OCI-M2 (cell line): ENCODE measurements at regions not wholly inside any gene's neighbourhood (a gene's known extent, or its start where the extent isn't known, plus 50 kb on each side); places are given as distances from the start of the nearest gene placed in this dataset.

Experiments used
- DNase-seq: peaks from one replicate; lab custom pipeline; 2025; ENCODE audit not compliant: unreplicated experiment; lab: John Stamatoyannopoulos, UW

GRCh38 chr10:83037653-83038052, 1101.7 kb upstream of the GHITM start:
- DNase-seq = no peak

- DNase-seq = no peak
Observed at GRCh38 chr10:83038631-83039030, 1100.7 kb upstream of the GHITM start.

- no peak for DNase-seq
Observed at GRCh38 chr10:83045731-83046130, 1093.6 kb upstream of the GHITM start.

GRCh38 chr10:83050815-83051214, 1088.5 kb upstream of the GHITM start:
- DNase-seq = no peak

- no peak for DNase-seq
Observed at GRCh38 chr10:83062871-83063270, 1076.4 kb upstream of the GHITM start.

- no peak for DNase-seq
Observed at GRCh38 chr10:83073472-83073871, 1065.8 kb upstream of the GHITM start.

- no peak for DNase-seq
Observed at GRCh38 chr10:83075016-83075814, 1064.1 kb upstream of the GHITM start.

GRCh38 chr10:83075815-83076355, 1063.4 kb upstream of the GHITM start:
- no peak for DNase-seq

- DNase-seq = no peak
Observed at GRCh38 chr10:83076443-83076842, 1062.9 kb upstream of the GHITM start.

- DNase-seq = no peak
Observed at GRCh38 chr10:83078160-83078559, 1061.1 kb upstream of the GHITM start.

- DNase-seq = no peak
Observed at GRCh38 chr10:83078645-83079044, 1060.7 kb upstream of the GHITM start.

GRCh38 chr10:83083831-83084230, 1055.5 kb upstream of the GHITM start:
- no peak for DNase-seq

- no peak for DNase-seq
Observed at GRCh38 chr10:83089335-83089734, 1050.0 kb upstream of the GHITM start.

- DNase-seq = no peak
Observed at GRCh38 chr10:83104616-83105015, 1034.7 kb upstream of the GHITM start.

- no peak for DNase-seq
Observed at GRCh38 chr10:83108565-83109333, 1030.6 kb upstream of the GHITM start.

GRCh38 chr10:83119346-83119745, 1020.0 kb upstream of the GHITM start:
- no peak for DNase-seq

- DNase-seq = no peak
Observed at GRCh38 chr10:83122336-83122735, 1017.0 kb upstream of the GHITM start.

- DNase-seq = no peak
Observed at GRCh38 chr10:83127942-83128575, 1011.2 kb upstream of the GHITM start.

GRCh38 chr10:83140811-83141210, 998.5 kb upstream of the GHITM start:
- DNase-seq = no peak

GRCh38 chr10:83142074-83142563, 997.2 kb upstream of the GHITM start:
- DNase-seq = no peak

- no peak for DNase-seq
Observed at GRCh38 chr10:83144461-83144860, 994.8 kb upstream of the GHITM start.
